Activated T-helper 1 cell treated with Interleukin-2 at 50 U/mL for 16 hours (primary cell): ENCODE measurements at regions not wholly inside any gene's neighbourhood (a gene's known extent, or its start where the extent isn't known, plus 50 kb on each side); places are given as distances from the start of the nearest gene placed in this dataset.

Experiments
- DNase-seq: peaks from one replicate; pipeline ENCODE4 v3.0.0-alpha.2; 2020; ENCODE audit warnings: low read depth

GRCh38 chr17:33404070-33404819, 111.2 kb upstream of the ASIC2 start:
- DNase-seq = no peak

DNA sequence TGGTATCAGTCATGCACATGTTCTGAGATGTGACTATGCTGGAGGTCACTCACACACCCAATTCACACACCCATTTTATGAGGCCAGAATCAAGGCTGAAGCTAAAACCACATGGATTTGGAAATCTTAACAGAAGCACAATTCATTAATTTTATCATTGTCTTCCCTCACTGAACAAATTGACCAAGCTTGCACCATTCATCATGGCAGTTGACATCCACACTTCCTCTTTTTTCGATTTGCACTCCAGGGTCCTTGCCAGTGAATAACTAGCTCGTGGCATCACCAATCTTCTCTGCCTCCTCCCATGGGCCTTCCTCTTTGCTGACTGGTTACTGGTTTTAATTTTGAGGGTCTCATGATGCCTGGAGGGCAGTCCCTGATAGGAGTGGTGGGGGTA, 123.0 kb upstream of the ASIC2 start:
- no peak for DNase-seq

- no peak for DNase-seq
Measured at GRCh38 chr17:33421933-33422332, 128.8 kb upstream of the ASIC2 start.

- DNase-seq = no peak
Measured at GRCh38 chr17:33433581-33433980, 140.5 kb upstream of the ASIC2 start.

DNA sequence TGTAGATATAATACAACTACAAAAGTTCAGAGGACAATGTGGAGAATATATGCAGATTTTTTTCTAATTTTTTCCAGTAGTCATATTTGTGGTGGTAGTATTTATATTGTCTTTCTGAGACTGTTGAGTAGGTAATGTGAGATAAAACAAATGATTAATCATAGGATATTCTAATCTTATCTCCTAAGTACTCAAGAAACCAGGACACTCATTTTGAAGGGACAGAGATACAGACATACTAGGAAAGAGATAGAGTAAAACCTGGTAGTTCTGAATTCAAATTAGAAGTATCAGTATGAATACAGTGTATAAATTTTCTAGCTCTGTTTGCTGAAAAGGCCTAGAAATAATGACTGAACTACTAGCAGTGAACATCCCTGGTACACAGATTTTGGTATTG, 141.7 kb upstream of the ASIC2 start:
- no peak for DNase-seq

- DNase-seq = no peak
Measured at GRCh38 chr17:33435721-33436301, 142.7 kb upstream of the ASIC2 start.

DNA sequence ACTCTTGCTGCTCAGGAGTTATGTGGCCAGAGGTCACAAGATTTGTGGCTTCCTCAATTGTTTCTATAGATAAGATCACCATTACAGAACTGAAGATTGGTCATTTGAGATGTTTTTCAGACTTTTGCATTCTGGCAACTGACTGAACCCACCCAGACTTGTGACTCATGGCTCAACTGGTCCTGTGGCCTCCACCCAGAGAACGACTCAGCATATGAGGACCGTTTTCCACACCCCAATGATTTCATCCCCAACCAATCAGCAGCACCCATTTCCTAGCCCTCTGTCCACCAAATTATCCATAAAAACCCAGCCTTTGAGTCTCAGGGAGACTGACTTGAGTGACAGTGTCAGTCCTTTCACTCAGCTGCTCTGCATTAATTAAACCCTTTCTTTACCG, 143.2 kb upstream of the ASIC2 start:
- no peak for DNase-seq

GRCh38 chr17:33438139-33438538, 145.0 kb upstream of the ASIC2 start:
- no peak for DNase-seq

DNA sequence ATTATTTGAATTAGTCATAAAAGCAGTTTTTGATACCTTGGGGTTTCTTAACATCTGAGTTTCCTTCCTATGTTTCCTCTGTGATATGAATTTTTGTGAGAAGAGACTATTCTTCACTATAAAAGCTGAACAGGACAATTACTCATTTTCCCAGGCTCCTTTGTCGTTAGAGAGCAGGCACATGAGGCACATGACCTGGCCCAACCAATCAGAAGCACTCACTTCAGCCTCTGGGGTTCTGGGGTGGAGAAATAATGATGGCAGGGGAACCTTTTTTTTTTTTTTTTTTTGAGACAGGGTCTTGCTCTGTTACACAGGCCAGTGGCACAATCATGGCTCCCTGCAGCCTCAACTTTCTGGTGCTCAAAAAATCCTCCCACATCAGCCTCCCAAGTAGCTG, 145.5 kb upstream of the ASIC2 start:
- DNase-seq = no peak

DNA sequence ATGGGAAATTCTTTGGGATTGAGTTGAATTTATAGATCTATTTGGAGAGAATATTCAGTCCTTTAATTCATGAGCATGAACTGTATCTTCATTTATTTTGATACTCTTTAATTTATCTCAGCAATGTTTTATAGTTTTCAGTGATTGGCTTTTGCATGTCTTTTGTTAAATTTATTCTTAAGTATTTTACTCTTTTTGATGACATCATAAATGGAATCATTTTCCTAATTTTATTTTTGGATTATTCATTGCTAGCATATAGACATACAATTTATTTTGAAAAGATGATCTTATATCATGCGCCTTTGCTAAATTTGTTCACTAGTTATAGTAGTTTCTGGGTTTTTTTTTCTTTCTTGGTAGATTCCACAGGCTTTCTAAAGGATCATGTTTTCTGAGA, 149.2 kb upstream of the ASIC2 start:
- DNase-seq = no peak

DNA sequence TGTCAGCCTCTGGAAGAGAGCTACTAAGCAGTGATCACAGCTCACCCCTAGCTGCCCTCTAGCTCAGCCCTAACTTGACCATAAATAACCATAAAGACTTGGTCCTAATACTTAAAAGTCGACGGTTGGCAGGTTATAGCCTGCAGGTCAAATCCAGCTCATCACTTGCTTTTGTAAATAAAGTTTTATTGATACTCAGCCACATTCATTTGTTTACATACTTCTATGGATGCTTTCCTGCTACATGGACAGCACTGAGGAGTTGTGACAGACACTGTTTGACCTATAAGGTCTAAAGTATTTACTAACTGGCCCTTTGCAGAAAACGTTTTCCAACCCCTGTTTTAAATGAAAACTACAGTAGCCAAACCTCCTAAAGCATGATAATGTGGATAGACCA, 151.6 kb upstream of the ASIC2 start:
- no peak for DNase-seq

DNA sequence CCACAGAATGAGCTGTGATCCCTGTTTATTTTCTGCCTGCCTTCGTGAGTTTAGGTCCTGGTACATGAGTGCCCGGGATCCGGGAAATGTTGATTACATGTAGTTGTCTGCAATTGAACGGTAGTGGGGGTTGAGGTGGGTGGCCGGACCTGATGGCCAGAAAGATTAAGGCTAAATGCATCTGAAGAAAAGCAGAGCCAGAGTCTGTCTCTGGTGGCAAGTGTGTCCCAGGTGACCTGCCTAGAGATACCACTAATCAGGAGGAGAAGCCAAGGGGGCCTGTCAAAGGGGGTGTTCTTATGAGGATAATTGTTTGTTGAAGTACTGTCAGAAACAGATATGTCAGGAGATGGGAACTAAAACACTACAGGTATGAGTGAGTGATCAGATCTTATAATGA, 154.0 kb upstream of the ASIC2 start:
- DNase-seq = no peak

GRCh38 chr17:33451221-33451620, 158.1 kb upstream of the ASIC2 start:
- no peak for DNase-seq

DNA sequence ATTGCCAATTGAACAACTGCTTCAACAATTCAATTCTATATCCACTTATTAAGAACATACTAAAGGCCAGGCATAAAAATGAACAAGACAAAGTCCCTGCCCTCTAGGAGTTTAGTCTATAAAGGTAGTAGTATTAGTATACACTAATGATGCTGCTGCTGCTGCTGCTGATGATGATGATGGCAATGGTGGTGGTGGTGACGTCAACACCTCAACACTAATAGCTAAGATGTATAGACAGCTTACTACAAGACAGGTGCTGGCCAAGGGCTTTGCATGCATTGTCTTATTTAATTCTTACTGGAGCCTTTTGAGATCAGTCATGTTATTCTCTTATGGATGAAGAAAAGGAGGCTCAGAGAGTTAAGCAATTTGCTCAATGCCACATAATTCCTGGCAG, 164.4 kb upstream of the ASIC2 start:
- no peak for DNase-seq

- no peak for DNase-seq
Measured at GRCh38 chr17:33459078-33459940, 166.2 kb upstream of the ASIC2 start.

DNA sequence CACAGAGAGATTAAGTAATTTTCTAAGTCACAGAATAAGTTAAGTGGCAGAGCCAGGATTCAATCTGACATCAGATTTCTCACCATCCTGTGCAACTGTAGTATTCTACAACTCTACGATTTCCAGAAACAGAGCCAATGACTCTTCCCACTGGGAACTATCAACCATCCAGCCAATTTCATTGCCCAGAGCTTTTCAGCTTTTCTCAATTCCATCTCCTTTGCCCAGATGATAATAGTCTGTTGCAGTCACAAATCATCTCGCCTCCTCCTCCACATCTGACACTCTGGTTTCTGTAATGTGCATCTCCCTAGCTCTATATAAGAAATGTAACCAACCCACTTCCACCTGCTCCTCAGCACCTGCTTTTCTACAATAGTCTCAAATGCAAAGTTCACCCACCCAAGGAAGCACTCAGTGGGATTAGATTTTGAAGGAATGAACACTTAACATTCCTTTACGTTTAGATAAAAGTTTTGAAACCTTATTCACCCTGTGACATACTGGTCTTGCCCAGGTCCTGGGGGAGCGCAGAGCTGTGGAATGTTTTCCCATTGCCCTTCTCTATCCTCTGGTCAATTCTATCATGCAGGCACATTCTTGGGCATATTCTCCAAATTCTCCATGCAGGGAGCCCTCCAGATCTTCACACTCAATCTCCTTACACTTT, 167.8 kb upstream of the ASIC2 start:
- DNase-seq = no peak

DNA sequence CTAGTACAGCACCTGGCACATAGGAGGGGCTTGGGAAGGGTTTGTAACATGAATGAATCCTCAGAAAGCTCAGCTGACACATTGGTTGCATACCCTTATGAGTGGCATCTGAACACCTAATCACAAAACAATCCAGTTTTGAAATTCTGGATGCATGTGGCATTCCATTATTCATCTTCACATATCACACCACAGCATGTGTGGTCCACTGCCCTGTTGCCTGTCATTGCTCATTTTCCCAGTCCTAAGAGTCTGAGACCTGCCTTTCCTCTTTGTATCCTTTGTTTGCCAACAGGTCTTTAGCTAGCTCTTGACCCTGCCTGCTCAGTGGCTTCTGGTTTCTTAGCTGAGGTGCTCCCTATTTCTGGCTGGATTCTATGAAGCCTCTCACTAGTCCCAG, 170.8 kb upstream of the ASIC2 start:
- no peak for DNase-seq

DNA sequence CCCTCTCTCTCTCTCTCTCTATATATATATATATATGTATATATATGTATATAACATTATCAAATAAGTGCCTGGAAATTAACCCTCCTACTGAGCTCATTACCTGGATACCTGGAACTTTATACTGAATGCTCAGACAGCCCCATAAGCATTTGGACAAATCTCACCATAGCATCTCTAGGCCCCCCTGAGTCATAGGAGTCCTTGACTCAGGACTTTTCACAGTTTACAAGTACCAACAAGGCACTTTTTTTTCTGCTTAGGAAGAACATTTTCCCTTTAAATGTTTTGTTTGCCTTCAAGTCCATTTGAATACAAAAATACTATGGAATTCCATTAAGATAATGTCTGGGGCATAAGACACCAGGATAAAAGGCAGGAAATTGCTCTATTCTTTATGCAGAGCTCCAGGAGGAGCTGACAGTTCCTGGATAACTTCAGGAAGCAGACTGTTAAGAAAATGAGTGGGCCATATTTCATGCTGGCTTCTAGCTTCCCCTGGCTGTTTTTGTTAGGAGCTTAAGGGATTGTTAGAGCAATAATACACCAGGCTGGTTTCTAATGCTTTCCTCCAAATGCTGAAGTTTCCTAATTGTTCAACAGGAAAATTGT, 171.7 kb upstream of the ASIC2 start:
- no peak for DNase-seq

DNA sequence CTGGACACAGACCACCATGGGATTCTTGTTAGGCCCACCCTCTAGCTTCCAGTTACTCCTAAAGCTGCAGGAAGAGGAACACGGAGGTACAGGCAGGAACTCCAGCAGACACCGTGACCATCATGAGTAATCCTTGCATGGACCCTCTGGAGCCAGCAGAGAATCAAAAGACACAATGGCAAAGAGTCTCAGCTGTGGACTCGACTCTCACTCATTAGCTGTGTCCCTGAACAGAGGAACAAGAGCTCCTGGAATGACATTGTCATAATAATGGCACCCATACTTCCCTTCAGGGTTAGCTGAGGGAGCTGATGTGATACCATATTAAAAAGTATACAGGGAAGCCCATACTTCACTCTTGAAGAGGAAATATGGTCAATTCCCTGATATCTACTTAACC, 176.3 kb upstream of the ASIC2 start:
- no peak for DNase-seq

GRCh38 chr17:33469911-33470310, 176.8 kb upstream of the ASIC2 start:
- no peak for DNase-seq

DNA sequence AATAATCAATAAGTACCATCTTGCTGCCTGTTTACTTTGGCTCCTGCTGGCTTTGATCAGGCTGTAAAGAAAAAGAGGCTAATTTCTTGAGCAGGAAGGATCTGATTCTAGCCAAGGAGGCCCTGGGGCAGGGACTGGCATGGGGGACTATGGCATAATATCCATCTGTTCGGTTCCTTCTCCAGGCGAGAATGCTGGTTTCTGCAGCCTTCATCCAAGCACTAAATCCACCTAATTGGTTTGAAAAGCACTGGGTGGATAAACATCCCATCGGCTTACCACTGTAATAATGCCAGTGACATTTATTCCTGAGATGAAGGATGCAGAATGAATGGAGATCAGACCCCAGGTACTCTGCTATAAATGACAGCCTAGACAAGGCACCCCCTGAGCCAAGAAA, 180.0 kb upstream of the ASIC2 start:
- DNase-seq = no peak

DNA sequence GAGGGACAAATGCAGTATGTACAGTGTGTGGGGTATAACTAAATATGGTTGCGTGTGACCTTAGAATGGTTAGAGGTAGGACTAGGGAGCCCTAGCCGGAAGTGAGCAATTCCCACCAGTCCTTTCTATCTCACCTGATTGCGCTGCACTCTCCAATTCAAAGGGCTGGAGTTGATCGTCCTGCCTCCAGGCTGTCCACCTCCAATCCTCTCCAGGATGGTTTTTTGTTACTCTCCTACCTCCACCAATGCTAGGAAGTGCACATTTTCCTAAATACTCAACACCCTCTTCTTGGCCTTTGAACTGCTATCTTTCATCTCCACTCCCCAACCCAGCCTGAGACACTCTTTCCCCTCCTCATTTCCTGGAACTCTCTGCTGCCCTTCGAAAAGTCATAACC, 181.7 kb upstream of the ASIC2 start:
- no peak for DNase-seq
